Right lung (tissue), 2 donors: ENCODE measurements at regions not wholly inside any gene's neighbourhood (a gene's known extent, or its start where the extent isn't known, plus 50 kb on each side); places are given as distances from the start of the nearest gene placed in this dataset.

Experiments
- DNase-seq, 2 donors: peaks; one replicate each; pipeline ENCODE4 v3.0.0-alpha.2; 2013

GRCh38 chr19:46911456-46911855, 50.7 kb downstream of the ARHGAP35 start:
- DNase-seq = no peak

DNA sequence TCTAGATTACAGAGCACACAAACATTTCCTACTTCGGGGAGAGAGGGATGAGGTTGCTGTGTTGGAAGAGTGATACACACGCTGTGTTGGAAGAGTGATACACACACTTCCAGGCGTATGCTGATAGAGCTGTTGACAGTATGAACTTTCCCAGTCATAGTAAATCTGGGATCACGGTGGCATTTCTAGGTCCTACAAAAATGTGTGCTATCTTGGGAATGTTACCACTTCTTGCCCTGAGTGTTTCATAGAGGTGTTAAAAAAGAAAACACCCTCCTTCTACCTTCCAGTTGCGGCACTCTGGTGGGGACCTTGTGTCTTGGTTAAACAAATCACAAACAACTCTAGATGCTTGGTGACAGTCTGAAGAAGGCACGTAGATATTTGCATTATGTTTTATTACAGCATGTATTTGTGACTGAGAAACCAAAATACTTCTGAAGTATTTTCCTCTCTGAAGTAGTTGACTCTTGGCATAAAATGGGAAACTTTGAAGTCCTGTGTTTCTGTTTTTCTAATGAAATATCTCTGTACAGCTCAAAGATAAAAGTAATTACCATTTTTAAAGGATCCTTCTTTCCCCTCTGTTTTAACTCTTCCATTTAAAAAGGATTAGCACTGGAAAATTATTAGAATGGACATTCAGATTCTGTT, 52.5 kb downstream of the ARHGAP35 start:
- DNase-seq = no peak

DNA sequence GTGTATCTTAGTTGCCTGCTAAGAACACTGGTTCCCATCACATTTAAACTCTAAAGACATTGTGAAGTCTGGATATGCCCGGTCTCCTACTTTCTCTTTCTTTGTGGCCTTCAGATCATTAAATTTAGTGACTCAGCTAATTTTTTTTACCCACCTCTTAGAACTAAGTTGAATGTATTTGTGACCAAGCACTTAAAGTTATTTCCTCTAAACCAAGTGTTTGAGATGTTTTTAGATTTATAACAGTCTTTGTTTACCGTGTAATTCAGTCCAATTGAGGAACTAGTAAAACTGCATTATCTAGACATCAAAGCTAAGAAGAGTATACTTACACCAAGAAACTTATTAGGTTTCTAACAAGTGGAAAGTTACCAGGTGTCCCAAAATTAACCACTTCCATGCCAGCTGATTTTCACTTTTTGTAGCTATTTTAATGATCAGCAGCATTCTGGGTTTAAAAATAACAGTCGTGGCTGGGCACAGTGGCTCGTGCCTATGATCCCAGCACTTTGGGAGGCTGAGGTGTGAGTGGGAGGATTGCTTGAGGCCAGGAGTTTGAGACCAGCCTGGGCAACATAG, 53.1 kb downstream of the ARHGAP35 start:
- DNase-seq = no peak

DNA sequence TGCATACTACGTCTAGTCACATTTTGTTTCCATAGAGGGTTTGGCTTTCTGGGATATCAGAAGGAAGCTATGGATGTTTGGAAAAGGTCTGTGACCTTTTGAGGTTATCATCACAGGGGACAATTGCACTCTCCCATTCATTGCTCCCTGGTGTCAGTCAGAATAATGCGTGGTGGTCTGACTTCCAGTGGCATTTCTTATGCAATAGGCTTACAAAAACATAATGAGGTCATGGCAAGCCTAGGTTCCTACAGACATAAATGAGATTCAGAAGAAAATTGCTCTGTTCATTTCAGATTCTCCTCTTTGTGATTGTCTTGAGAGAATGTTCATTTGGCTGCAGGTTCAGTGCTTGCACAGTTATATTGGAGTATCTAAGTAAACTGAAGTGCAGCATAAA, 54.6 kb downstream of the ARHGAP35 start:
- DNase-seq = no peak

DNA sequence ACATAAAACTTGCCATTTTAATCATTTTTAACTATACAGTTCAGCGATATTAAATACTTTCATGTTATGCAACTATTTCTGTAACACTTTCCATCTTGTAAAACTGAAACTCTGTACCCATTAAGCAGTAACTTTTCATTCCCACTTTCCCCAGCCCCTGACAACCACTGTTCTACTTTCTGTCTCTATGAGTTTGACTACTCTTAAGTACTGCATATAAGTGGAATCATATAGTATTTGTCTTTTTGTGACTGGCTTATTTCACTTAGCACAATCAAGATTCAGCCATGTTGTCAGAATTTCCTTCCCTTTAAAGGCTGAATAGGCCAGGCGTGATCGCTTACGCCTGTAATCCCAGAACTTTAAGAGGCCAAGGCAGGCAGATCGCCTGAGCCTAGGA, 56.2 kb downstream of the ARHGAP35 start:
- DNase-seq = no peak

GRCh38 chr19:46919324-46919723, 58.5 kb downstream of the ARHGAP35 start:
- DNase-seq = no peak

DNA sequence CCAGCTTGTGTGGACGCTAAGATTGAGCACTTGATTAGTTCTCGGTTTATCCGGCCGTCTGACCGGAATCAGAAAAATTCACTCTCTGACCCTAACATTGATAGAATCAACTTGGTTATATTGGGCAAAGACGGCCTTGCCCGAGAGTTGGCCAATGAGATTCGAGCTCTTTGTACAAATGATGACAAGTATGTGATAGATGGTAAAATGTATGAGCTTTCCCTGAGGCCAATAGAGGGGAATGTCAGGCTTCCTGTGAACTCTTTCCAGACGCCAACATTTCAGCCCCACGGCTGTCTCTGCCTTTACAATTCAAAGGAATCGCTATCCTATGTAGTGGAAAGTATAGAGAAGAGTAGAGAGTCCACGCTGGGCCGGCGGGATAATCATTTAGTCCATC, 59.6 kb downstream of the ARHGAP35 start:
- no peak for DNase-seq

DNA sequence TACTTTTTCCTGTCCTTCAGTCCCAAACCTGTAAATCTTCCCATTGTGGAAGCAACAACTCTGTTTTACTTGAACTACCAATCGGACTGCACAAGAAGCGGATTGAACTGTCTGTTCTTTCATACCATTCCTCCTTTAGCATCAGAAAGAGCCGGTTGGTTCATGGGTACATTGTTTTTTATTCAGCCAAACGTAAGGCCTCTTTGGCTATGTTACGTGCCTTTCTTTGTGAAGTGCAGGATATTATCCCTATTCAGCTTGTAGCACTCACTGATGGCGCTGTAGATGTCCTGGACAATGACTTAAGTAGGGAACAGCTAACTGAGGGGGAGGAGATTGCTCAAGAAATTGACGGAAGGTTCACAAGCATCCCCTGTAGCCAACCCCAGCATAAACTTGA, 60.3 kb downstream of the ARHGAP35 start:
- DNase-seq = no peak

DNA sequence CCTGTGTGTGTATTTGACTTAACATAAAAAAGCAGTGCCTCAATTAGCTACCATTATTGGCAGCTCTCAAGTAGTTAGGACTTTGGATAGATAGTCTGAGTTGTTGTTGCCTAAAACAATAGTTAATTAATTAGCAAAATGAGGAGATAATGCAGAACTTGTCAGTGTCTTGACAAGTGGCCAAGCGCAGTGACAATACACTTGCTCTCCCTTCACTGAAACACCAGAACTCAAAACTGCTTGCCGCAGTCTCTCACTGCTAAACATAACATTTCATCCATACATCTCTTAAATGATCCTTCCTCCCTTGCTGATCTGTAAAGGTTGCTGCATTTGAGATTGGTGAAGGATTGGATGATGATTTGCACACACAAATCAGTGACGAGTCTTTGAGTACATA, 61.7 kb downstream of the ARHGAP35 start:
- DNase-seq = no peak

DNA sequence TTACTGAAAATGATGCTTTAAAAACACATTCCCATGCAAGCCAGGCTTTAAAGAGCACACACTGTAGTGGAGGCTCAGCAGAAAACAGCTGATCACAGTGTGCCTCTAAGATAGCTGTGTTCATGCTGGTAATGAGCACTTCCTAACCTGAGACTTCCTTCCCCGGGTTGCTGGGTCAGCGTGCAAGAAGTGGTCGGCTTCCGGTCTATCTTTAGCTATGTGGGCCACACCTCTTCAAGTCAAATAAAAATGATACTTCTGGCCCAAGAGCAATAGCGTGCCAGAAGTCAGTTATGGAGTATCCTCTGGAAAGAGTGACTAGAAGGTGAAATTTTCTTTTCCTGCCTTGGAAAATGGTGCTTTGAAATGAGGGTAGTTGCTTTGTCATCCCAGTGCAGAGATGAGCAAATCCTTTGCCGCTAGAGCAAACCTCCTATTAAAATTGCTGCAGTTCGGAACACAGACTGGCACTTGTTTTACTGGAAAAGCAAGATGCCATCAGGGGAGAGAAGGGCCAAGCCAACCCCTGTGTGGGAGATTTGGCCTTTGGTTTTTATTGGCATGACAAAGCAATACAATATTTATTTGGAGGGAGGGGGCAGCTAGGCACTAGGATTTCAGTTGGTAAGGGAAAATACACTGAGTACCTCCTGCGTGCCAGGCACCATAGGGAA, 64.2 kb downstream of the ARHGAP35 start:
- no peak for DNase-seq

DNA sequence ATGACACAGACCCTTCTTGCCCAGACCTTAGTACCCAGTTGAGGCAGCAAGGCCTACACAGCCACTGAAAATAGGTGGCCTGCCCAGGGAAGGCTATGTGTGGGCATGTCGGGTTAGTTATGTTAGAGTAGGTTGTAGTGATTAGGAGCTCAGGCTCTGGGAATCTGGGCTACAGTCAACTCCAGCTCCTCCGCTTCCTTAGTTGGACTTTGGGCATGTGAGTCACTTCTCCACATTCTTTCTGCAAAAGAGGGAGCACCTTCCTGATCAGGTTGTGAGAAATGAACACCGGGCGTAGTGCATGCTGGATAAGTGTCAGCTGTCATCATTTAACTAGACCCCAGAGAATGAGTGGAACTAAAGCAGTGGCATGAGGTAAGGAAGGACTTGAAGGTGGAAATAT, 64.8 kb downstream of the ARHGAP35 start:
- DNase-seq = no peak

DNA sequence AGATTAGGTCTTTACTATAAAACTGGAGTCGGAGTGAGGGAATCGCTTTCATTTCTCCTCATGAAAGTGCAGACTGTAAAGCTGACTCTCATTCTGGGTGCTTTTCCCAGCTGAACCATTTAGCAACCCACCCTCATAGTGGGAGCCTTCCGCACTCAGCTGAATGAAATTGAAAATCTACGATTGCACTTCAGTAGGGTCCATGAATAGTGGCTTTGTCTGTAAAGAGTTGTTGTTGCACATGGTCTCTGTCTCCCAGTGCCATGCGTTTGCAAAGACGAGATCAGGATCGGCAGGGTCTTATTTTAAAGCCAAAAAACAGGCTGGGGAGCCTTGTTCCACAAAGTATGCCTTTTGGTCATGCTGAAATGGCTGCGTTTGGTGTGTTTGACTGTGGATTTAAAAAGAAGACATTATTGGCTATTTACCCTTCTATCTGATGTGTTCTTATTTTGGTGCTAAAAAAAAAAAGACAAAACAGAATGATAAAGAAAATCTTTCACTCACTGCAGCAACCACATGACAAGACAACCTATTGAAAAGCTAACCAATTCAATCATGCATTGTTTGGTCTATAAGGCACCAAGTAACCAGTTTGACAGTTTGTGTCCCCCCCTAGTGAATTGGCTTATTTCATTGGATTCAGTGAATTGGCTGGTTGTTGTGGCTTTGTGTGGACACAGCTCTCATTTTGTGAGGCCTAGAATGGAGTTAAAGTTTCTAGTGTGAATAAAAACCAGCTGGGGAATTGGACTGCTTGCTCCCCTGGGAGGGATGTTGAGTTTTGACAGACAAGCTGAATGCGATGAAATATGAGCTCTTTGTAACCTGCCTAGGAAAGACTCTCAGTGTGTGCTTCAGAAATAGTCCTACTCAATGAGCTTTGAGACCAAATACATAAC, 65.6 kb downstream of the ARHGAP35 start:
- DNase-seq = no peak

GRCh38 chr19:46927106-46927505, 66.3 kb downstream of the ARHGAP35 start:
- no peak for DNase-seq

- DNase-seq = no peak
Measured at GRCh38 chr19:46927893-46928292, 67.1 kb downstream of the ARHGAP35 start.

DNA sequence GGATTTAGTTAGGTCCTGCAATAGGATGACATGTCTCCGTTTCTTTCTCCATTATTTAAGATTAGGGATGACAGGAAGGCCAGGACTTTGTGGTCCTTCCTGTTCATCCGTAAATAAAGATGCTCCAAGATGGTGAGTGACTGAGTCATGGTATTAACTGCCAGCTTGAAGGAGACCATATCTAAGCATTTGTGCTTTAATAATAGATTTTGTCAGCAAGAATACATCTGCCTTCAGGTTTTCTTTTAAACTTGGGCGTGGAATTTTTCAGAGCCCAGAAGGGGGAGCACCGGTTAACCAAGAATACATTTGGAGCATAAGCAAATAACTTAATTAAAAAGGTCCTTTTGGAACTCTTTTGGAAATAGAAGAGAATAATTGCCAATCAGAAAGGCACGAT, 68.2 kb downstream of the ARHGAP35 start:
- no peak for DNase-seq

- no peak for DNase-seq
Measured at GRCh38 chr19:46931202-46931601, 70.4 kb downstream of the ARHGAP35 start.

- DNase-seq = no peak
Measured at GRCh38 chr19:46932346-46932745, 71.5 kb downstream of the ARHGAP35 start.

DNA sequence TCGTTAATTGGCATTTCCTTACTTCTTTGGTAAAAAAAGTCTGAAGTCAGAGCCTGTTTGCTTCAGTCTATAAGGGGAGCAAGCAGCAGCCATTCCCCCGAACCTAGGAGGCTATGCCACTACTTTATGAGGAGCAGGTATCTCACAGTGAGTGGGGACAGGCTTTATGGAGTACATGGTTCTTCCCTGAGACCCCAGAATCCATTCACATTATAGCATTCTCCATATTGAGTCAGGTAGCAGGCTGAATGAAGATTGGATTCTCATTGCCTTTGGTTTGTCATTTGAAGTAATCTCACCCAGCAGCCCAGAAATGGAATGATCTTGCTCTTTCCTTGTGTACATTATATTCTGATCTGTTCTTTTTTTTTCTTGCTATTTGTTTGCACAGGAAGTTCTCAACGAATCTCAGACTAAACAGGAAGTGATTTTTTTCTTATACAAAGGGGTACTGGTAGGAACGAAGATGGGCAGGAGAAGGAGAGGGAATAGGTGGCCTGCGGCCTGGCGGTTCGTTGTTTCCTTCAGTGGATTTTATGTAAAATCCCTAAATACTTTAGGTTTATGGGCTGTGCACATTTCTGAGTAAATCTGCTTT, 74.4 kb downstream of the ARHGAP35 start:
- DNase-seq = no peak

- DNase-seq = no peak
Measured at GRCh38 chr19:46943150-46943946, 76.3 kb upstream of the NPAS1 start.

DNA sequence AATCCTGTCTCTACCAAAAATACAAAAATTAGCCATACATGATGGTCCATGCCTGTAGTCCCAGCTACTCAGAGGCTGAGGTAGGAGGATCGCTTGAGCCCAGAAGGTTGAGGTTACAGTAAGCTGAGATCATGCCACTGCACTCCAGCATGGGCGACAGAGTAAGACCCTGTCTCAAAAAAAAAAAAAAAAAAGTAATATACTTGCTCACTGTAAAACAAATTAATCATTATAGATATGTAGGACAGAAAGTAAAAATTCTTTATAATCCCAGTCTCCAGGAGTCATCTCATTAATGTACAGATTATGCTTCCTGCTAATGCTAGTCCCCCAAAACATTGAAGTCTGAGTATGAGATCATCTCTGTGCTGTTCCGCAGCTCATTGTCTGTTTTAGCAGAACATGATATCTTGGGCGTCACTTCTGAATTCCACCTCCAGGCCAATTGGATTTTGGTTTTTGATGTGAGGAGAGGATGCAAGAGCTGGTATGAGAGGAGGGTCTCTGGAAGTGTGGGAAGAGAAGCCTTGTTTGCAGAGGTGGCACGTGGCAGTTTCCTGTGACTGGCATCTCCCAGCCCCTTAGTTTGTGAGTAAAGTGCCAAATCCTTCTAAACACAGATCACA, 75.4 kb upstream of the NPAS1 start:
- DNase-seq = no peak
